GM18867 (cell line): ENCODE measurements at regions not wholly inside any gene's neighbourhood (a gene's known extent, or its start where the extent isn't known, plus 50 kb on each side); places are given as distances from the start of the nearest gene placed in this dataset.

ENCODE experiments used
- ATAC-seq: cut with Tn5 transposase; IDR thresholded peaks from one replicate; pipeline ENCODE4 v1.9.1; 2021; ENCODE audit warnings: mild to moderate bottlenecking, moderate library complexity; ENCODE audit not compliant: unreplicated experiment

DNA sequence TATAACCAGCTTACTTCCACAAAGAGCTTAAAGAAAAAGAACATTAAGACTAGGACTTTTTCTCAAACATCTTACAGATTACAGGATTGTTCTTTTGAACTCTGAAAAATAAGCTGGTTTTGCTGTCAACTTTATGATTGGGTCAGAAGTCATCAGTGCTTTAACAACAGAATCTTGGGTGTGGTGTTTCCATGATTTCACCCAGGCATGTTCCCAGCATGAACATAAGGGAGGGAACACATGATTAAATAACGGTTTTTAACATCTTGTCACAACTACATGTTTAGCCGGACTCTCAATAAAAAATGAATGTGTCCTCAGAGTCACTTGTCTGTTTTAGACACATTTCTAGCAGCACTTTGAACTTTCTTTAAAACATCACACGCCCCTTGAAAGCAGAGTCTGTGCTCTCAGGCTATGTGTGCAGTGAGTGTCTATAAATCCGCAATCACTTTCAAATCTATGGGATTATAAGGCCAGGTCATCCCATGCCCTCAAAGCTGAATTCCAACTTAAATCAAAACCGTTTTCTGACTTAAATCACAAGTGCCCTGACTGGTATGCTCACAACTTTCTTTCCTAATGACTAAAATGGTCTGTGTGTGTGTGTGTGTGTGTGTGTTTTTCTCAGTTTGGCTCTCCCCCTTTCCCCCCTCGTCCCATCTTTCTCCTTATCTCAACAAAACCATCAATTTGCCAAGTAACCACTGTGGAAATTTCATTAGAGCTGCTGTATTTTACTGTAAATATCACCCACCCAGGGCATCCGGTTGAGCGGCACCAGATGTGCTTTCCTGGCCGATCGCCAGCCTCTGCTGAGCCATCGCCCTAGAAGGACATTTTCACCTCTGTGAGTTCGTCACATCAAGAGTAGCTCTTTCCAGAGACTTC lies 216.8 kb upstream of the DTNBP1 start:
- peak; percentile 84 for ATAC-seq

DNA sequence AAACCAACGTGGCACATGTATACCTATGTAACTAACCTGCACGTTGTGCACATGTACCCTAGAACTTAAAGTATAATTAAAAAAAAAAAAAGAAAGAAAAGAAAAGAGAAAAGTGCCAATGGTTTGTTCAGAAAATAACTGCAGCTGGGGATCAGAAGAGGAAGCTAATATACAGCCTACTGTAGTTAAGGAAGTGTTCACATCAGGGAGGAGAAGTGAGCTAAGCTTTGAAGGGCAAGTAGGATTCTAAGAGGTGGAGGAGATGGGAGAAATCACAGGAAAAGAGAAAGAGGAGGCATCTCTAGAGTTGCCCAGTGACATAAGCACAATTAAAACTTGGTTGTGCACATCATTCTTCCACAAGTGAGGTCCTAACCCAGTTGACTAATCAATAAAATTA lies 214.4 kb upstream of the DTNBP1 start:
- no peak for ATAC-seq

DNA sequence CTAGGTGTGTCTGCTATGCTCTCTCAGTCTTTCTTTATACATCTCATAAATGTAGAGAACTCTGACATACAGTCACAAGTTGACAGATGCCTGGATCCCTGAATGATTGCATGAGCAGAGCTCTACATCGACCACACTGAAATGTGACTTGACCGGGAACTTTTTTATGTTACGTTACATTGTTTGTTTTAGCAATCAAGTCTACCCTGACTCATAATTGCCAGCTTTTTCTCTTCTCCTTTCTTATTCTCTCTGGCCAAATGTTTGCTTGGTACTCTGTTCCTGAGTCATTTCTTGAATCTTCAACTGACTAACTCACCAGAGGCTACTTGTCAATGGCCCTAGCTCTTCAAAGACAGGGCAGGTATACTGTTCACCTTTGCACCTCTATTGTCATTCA lies 213.6 kb upstream of the DTNBP1 start:
- peak; percentile 65 for ATAC-seq

DNA sequence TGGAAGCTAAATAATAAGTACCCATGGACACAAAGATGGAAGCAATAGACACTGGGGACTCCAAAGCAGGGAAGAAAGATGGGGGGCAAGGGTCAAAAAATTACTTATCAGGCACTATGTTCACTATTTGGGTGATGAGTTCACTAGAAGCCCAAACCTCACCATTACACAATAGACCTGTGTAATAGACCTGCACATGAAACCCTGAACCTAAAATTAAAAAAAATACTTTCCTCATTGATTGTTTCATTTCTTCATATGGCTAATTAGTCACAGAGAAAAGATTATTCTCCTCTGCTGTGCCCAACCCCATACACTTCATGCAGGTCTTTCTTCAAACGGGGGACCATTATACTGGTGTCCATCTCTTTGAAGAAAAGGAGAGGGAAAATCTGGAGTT lies 213.0 kb upstream of the DTNBP1 start:
- ATAC-seq = no peak

DNA sequence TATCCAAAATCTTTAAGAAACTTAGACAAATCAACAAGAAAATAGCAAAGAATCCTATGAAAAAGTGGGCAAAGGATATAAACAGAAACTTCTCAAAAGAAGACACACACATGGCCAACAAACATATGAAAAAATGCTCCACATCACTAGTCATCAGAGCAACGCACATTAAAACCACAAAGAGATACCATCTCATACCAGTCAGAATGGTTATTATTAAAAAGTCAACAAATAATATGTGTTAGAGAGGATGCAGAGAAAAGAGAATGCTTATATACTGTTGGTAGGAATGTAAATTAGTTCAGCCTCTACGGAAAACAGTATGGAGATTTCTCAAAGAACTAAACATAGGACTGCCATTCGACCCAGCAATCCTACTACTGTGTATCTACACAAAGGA lies 212.0 kb upstream of the DTNBP1 start:
- ATAC-seq = no peak

DNA sequence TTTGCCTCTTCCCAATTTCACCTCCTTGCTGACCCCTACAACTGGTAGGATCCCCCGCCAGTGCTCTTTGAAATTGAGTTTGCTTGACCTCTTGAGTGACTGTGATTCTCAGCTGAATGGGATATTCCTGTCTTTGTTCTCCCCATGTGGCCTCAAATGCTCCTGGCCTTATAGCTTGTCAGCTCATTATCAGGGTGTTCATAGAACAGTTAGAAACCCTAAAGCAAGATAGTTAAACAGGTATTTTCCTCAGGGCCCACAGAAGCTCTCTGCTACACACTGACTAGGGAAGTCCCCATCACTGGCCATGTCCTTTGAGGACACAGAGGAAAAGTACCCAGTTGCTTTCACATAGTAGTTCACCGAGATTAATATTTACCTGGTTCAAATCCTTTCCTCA lies 211.5 kb upstream of the DTNBP1 start:
- no peak for ATAC-seq

DNA sequence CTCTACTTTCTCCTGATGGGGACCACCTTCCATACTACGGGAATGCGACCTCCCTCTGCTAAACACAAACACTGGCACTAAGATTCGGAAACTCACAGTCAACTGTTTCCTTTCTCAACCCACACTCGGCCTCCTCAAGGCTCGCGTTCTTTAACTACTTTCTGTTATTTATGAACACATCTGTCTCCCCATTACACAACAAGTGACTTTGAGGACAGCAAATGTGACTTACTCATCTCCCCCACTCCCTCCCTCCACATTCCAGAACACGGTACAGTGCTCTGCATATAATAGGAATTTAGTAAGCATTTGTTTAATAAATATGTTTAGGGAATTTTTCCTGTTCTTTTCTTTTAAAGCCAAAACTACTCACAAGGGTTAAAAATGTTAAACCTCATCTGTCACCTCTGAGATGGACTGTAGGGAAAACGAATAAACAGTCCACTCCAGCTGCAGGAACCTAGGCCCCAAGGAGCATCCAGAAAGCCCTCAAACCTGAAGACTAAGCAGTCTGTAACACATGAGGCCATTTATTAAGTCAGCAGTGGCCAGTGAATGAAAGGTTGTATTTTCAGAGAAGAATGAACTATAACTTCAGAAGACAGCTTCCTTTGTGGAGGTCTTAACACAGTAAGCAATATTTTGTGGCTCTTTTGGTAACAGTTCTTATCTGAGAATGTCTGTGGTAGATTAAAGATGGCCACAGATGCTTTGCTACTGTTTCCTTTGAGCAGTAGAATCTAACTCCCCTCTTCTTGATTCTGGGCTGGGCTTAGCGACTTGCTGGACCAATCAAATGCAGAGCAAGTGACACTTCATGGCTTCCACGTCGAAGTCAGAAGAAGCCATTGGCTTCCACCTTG lies 209.6 kb upstream of the DTNBP1 start:
- no peak for ATAC-seq

DNA sequence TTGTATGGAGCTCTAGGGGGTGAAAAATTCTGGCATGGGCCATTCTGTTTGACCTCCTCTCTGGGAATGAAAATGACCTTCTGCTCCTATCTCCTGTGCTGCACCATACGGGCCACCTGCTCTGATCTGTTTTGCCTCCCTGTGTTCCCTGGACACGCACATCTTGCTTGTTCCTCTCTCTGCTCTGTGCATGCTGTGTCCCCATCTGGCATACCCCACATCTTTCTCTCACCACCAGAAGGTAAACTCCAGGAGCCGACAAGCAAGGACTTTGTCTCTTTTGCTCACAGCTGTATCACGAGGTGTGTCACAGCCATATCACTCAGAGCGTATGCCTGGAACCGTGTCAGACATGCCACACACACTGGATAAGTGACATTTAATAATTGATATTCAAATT lies 208.4 kb upstream of the DTNBP1 start:
- no peak for ATAC-seq

DNA sequence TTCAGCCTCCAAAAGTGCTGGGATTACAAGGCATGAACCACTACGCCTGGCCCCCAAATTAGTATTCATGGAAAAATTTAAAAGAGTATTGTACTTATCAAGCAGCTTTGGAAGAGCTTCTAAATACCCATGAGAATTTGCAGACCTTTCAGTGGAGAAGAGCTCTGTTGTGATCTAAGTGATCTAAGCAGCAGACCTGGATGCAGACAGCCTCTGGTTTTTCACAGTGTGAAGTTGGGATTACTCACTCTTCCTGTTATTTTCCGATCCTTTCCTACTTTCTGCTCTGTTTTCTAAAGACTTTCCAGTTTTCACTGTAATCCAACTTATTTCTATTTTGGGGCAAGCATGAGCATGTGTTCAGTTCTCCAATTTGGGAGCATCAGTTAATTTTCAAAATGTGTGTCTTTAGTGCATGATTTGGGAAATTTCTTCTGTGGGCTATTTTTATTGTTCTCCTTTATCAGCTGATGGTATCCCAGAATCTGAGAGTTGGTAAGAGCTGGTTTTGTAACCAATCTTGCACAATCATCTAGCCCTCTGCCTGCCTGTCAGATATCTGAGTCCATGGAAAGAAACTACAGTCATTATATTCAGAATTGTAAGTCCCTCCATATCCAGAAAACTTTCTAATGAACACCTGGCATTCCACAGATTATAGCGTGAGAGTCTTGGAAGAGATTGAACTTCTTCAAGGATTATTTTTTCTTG lies 207.7 kb upstream of the DTNBP1 start:
- ATAC-seq = no peak

DNA sequence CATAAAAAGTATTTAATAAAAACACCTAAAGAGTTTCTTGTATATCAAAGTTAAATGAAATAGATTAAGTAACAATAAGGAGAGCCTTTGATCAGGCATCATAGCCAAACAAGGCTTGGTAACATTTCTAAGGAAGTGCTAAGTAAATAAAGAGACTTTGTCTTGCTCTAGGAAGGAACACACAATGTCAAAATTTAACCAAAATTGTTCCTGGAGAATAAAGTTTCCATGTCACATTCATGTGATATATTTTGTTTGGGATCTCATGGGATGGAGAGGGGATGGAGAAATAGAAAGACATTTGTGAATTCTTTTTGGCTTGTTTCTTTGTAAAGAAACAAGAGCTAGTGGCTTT lies 201.9 kb upstream of the DTNBP1 start:
- ATAC-seq = no peak

DNA sequence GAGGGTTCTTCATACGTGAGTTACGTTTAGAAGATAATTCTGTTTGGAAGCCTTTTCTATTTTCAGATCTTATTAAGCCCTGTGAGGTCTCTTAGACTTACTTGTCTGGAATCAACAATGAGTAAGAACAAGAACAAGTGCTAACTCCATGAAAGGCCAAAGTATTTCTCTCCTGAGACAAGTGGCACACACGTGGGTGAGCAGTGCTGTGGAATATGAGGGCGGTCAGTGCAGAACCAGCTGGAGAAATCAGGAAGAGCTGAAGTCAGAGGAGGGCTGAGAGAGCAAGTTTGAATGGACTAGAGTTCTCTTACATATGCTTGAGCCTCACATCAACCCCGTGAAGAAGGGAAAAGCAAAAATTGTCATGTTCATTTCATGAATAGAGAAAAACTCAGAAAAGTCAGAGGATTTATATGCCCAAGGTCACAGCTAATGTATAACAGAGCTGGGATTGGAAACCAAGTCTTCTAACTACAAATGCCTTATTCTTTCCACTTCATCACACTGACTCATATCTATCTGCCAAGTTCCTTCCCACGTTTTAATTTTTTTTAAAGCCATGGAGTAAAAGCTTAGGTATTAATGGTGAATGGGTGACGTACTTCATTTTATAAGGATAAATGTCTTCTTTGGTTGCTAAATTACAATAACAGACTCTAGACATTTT lies 201.3 kb upstream of the DTNBP1 start:
- ATAC-seq = no peak

DNA sequence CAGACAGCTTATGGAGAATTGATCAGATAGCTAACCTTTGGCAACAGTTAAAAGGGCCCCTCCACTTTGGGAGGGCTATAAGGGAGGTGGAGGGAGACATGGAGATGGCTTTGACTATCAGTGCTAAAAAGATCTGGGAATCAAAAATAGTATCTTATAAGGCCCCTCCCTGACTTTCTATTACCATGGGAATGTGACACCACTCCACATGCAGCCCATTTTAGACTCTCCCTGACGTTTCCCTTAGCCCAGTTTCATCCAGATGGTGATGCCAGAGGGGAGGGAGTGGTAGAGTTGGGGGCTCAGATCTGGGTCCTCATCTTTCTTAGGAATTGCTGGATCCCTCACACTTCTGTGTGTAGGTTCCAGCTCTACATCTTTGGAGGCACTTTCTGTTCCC lies 200.0 kb upstream of the DTNBP1 start:
- no peak for ATAC-seq

DNA sequence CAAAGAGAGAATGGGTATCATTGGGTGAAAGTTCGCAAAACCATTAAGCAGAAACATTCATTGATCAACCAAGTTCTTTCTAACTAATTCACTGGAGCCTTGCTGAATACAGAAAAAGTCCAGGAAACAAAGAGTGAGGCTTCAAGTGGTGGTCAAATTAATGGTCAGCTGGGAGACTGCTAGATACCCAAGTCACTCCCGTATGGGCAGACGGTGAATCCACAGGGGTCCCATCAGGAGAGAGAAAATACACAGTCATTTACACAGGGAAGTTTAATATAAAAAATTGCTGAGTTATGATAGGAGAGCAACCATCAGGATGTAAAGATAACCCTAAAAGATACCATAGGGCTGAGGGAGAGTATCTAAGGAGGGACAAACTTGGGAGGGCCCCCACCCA lies 198.7 kb upstream of the DTNBP1 start:
- no peak for ATAC-seq

DNA sequence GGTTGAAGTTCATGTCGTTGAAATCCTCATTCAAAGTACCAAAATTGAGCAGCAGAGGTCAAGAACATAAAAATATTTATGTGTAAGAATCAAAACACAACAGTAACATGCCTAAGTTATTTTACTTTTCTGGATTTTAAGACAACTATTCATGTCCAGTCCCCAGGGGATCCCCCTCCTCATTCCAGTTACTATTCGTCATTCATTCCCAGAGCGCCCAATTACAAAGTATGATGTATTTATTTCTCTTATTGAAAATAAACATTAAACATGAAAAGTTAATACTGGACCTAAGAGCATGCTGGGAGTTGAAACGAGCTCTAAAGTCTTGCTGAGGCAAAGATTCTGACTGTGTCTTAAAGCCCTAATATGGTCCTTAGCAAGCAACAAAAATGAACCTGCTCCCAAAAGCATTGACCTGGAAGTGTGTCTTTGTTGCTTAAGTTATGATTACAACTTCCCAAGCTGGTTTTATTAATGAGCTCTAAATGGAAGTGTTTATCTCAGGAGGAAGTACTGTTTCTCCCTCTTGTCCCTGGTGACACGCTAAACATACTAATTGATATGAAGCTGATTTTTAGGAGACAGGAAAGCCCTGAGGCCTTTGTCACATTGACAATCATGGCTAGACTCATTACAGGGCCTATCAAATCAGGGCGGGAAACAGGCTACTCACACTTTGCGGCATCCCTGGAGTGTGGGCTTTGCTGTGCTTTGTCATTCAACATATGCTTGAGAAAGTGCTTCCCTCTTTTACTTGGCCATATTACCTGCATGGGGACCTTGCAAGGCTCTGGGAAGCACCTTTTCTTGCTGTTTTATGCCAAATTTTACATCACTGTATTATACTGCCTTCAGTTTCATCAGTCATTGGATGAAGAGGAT lies 192.2 kb upstream of the DTNBP1 start:
- no peak for ATAC-seq

DNA sequence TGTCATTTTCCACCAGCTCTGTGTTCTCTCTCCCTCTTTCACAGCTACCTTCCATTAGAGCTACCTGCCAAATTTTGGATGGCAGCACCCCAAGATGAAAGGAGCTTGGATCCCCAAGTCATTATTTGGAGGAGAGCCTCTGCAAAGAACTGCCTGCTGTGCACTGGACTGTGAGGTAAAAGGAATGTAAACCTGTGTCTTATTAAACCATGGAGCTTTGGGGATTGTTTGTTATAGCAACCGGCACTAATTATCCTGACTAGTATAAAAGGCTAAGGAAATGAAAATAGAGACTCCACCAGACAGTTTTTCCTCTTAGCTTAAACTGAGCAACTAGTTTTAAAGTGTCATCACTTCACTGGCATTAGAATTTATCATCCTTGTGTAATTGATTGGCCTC lies 191.6 kb upstream of the DTNBP1 start:
- ATAC-seq = no peak

DNA sequence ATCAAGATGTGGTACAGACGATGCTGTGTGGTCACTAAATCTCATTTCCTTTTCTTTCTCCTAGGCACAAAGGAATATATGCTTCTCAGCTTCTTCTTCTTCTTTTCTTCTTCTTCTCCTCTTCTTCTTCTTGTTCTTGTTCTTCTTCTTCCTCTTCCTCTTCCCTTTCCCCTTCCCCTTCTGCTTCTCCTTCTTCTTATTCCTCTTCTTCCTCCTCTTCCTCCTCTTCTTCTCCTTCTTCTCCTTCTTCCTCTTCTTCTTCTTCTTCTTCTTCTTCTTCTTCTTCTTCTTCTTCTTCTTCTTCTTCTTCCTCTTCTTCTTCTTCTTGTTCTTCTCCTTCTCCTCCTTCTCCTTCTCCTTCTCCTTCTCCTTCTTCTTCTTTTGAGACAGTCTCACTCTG lies 190.4 kb upstream of the DTNBP1 start:
- no peak for ATAC-seq

DNA sequence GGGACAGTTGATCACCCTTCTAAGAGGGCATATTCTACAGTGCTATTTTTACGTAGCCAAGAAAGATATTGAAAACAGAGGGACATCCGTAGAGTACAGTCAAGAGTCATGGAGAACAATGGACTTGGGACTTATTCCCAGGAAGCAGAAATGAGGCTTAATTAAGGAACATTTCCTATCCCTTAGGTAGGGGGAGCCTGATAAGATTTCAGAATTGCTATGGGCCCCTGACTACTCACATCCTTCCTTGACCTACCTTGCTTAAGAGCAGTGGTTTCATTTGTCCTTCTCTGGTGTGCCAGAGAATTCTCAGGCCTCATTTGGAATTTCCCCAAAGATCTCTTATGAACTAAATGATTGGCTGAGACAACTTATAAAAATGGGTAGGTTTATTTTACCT lies 189.5 kb upstream of the DTNBP1 start:
- no peak for ATAC-seq

DNA sequence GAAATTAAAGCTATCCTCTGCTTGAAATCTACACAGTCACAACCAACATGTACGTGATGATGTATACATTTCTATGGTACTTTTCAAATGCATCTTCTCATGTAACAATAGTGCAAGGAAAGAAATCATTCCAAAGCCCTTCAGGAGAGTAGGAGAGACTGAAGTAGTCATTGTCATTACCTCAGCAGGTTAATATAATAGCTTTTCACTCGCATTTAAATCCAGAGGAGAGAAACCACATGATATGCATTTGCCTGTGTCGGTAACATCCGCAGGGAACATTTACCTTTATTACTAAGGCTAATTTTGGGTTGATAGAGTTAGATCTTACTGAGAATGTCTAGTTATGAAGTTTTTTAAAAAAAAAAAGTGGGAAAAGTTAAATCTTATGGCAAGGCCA lies 186.6 kb upstream of the DTNBP1 start:
- no peak for ATAC-seq

DNA sequence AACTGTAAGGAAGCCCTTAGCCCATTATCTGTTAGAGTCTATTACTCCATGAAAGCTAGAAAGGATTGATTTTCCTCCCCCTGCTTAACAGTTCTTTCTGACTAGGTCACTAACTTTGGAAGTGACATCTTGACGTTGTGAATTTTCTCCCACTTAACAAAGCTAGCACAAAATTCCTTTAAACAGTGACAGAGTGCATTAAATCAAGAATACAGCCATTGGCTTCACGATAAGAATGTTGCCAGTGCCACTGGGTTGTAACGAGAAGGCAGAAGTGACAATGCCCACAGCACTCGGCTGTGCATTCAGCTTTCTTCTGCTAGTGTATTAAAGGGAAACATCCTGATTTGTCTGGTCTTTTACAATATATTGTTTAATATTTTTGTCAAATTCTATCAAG lies 182.7 kb upstream of the DTNBP1 start:
- no peak for ATAC-seq

DNA sequence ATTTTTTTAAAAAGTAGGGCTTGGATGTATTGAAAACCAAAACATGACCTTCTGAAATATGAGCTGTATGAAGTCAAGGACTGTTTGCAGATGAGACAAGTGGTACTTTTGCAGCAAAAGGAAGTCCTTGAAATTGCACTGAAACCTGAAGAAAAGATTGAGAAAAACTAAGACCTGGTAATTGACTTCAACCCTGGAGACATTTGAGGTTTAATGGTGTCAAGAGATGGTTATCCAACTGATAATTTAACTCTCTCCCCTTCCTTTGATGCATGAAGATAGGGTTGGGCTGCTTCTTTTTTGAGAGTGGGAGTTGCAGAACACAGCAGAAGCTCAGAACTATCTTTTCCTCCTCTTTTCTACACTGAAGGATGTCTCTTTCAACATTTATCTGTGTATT lies 180.9 kb upstream of the DTNBP1 start:
- no peak for ATAC-seq
